ENCODE measurements at regions not wholly inside any gene's neighbourhood (a gene's known extent, or its start where the extent isn't known, plus 50 kb on each side); places are given as distances from the start of the nearest gene placed in this dataset.

DNA sequence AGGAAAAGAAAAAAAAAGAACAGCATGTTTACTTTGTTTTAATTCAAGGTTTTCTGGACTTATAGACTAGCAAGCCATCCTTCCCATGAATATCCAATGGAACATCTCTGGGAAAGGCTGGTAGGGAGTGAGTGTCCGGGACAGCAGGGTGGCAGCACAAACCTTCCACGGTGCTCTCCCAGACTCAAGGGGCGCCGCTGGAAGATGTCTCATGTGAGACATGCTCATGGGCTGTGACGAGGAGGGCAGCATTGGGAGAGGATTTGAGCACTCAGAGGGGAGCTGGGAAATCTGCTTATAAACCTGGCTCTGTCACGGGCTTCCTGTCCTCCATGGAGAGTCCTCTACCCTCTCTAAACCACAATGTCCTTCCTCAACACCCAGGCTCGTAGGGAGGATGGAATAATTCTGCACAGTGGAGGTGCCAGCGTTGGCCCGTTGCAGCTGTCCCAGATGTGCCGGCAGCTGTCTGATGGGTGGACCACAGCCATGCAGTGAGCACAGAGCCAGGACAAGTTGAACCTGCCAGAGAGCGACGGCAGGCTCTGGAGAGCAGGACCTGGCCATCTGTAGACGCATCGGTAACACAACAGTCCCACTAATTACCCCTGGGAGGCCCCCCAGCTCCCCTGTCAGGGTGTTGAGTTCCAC lies 100.1 kb upstream of the IGSF21 start:
- no peak for TF ChIP-seq JUND (IDR thresholded peaks at IDR 0.05)
- TF ChIP-seq, protein P1, sequence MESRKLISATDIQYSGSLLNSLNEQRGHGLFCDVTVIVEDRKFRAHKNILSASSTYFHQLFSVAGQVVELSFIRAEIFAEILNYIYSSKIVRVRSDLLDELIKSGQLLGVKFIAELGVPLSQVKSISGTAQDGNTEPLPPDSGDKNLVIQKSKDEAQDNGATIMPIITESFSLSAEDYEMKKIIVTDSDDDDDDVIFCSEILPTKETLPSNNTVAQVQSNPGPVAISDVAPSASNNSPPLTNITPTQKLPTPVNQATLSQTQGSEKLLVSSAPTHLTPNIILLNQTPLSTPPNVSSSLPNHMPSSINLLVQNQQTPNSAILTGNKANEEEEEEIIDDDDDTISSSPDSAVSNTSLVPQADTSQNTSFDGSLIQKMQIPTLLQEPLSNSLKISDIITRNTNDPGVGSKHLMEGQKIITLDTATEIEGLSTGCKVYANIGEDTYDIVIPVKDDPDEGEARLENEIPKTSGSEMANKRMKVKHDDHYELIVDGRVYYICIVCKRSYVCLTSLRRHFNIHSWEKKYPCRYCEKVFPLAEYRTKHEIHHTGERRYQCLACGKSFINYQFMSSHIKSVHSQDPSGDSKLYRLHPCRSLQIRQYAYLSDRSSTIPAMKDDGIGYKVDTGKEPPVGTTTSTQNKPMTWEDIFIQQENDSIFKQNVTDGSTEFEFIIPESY (IDR thresholded peaks at IDR 0.05; ENCODE audit: borderline replicate concordance, low read depth) = no peak
- H3F3A ChIP-seq (replicated peaks; ENCODE audit: insufficient read depth) = no peaks in the 10 kb centered on the region
- H3K27me3 ChIP-seq (ENCODE audit: insufficient read depth) = no peaks in the 10 kb centered on the region
- POLR2A ChIA-PET = no interaction called here
- peaks cover 0 to 2% of the 10 kb centered on the region in 2 experiments; a peak in 1 of 4 replicates for H3K4me1 ChIP-seq (ENCODE audit: control insufficient read depth in 1 of 2, insufficient read depth in 2 of 2, low read depth in 1 of 2, low read length in 1 of 2)
- H3K36me3 ChIP-seq (replicated peaks in 1 of 2; ENCODE audit: control insufficient read depth in 1 of 2, insufficient read depth in 2 of 2, low read length in 1 of 2) = no peaks in the 10 kb centered on the region
- WGBS (ENCODE audit: low lambda C conversion rate) = 45% methylated on average over 5 of the region's 14 CpGs
- no peaks in the 10 kb centered on the region for H3K9me3 ChIP-seq
- CTCF ChIA-PET = interaction anchor here (0.9 kb wide), 1 partner anchor 93 kb away, joined by 3 read pairs; no protein-coding TSS in a partner anchor
- no peaks in the 10 kb centered on the region for H3K9me2 ChIP-seq
- no peak overlapping the region for H2AFZ ChIP-seq (ENCODE audit: low read depth)
- no peak overlapping the region for H3K4me2 ChIP-seq
- no peaks in the 10 kb centered on the region for H3K79me2 ChIP-seq (ENCODE audit: insufficient read depth)
- DNase-seq = no peak
- no peak overlapping the region for H3K4me3 ChIP-seq (ENCODE audit: low read depth in 2 of 2, low read length in 1 of 2)
- H4K20me1 ChIP-seq (ENCODE audit: insufficient read depth) = no peaks in the 10 kb centered on the region
- H3K9ac ChIP-seq = no peak overlapping the region
- H3K27ac ChIP-seq (ENCODE audit: low read depth in 2 of 2, low read length in 1 of 2) = no peak overlapping the region

- peaks cover 0 to 2% of the 10 kb centered on the region in 2 experiments; a peak in 1 of 4 replicates for H3K4me1 ChIP-seq (ENCODE audit: control insufficient read depth in 1 of 2, insufficient read depth in 2 of 2, low read depth in 1 of 2, low read length in 1 of 2)
- 14% methylated on average over 1 of the region's 1 CpG for WGBS (ENCODE audit: low lambda C conversion rate)
- ChIA-PET CTCF (interaction anchor here (0.9 kb wide), 1 partner anchor 93 kb away, joined by 3 read pairs; no protein-coding TSS in a partner anchor), POLR2A (no interaction called here)
- no peak overlapping the region for H3K9ac ChIP-seq
- H3K4me3 ChIP-seq (ENCODE audit: low read depth in 2 of 2, low read length in 1 of 2) = no peak overlapping the region
- no peaks in the 10 kb centered on the region for H3K9me2 ChIP-seq
- no peak overlapping the region for H3K27ac ChIP-seq (ENCODE audit: low read depth in 2 of 2, low read length in 1 of 2)
- H3K4me2 ChIP-seq = no peak overlapping the region
- DNase-seq = no peak
- TF ChIP-seq YY1 (IDR thresholded peaks at IDR 0.05; ENCODE audit: low read depth) (no peak), EZH2phosphoT487 (IDR thresholded peaks at IDR 0.05; ENCODE audit: borderline replicate concordance, low read depth) (no peak), CTCF (IDR thresholded peaks at IDR 0.05) (no peak), SMC3 (IDR thresholded peaks at IDR 0.05; ENCODE audit: low read depth, low read length) (no peak), TCF12 (IDR thresholded peaks at IDR 0.05) (no peak), RFX5 (IDR thresholded peaks at IDR 0.05; ENCODE audit: low read length) (no peak), RAD21 (IDR thresholded peaks at IDR 0.05; ENCODE audit: low read length) (no peak), FOSL2 (IDR thresholded peaks at IDR 0.05; ENCODE audit: borderline replicate concordance, low read depth) (no peak), SIN3A (IDR thresholded peaks at IDR 0.05; ENCODE audit: borderline replicate concordance, low read depth, low read length) (no peak), NFIC (IDR thresholded peaks at IDR 0.05; ENCODE audit: borderline replicate concordance) (no peak), GABPA (IDR thresholded peaks at IDR 0.05; ENCODE audit: low read depth) (no peak), FOXM1 (IDR thresholded peaks at IDR 0.05; ENCODE audit: low read depth) (no peak), REST (IDR thresholded peaks at IDR 0.05; ENCODE audit: low read depth, low read length) (no peak)
- TF ChIP-seq, protein P2, sequence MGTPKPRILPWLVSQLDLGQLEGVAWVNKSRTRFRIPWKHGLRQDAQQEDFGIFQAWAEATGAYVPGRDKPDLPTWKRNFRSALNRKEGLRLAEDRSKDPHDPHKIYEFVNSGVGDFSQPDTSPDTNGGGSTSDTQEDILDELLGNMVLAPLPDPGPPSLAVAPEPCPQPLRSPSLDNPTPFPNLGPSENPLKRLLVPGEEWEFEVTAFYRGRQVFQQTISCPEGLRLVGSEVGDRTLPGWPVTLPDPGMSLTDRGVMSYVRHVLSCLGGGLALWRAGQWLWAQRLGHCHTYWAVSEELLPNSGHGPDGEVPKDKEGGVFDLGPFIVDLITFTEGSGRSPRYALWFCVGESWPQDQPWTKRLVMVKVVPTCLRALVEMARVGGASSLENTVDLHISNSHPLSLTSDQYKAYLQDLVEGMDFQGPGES (IDR thresholded peaks at IDR 0.05; ENCODE audit: low read depth, low read length) = no peak
- TF ChIP-seq, protein P3, sequence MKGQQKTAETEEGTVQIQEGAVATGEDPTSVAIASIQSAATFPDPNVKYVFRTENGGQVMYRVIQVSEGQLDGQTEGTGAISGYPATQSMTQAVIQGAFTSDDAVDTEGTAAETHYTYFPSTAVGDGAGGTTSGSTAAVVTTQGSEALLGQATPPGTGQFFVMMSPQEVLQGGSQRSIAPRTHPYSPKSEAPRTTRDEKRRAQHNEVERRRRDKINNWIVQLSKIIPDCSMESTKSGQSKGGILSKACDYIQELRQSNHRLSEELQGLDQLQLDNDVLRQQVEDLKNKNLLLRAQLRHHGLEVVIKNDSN (IDR thresholded peaks at IDR 0.05; ENCODE audit: borderline replicate concordance, low read depth) = no peak
- no peaks in the 10 kb centered on the region for H3K9me3 ChIP-seq
- H3K79me2 ChIP-seq (ENCODE audit: insufficient read depth) = no peaks in the 10 kb centered on the region
- no peak overlapping the region for H2AFZ ChIP-seq (ENCODE audit: low read depth)
- no peaks in the 10 kb centered on the region for H3F3A ChIP-seq (replicated peaks; ENCODE audit: insufficient read depth)
- no peaks in the 10 kb centered on the region for H3K27me3 ChIP-seq (ENCODE audit: insufficient read depth)
- H3K36me3 ChIP-seq (replicated peaks in 1 of 2; ENCODE audit: control insufficient read depth in 1 of 2, insufficient read depth in 2 of 2, low read length in 1 of 2) = no peaks in the 10 kb centered on the region
- no peaks in the 10 kb centered on the region for H4K20me1 ChIP-seq (ENCODE audit: insufficient read depth)
These were observed 99.5 kb upstream of the IGSF21 start for GRCh38 chr1:18008081-18008480.
